Anterior cingulate cortex (tissue), 58 donors: ENCODE measurements at regions not wholly inside any gene's neighbourhood (a gene's known extent, or its start where the extent isn't known, plus 50 kb on each side); places are given as distances from the start of the nearest gene placed in this dataset.
"Not testable (repeated sequence)": the region's sequence is repeated elsewhere in the genome, so short reads cannot be mapped to it uniquely, and the experiment has no call there.

ENCODE experiments used
- DNase-seq, 58 donors: peaks; one replicate each; lab custom pipeline; 2025; lab: John Stamatoyannopoulos, UW

- not testable (repeated sequence) for DNase-seq
Measured at GRCh38 chr1:234792221-234792864, 182.4 kb upstream of the IRF2BP2 start.

GRCh38 chr1:234791615-234792014 lies 181.6 kb upstream of the IRF2BP2 start:
- not testable (repeated sequence) for DNase-seq

DNA sequence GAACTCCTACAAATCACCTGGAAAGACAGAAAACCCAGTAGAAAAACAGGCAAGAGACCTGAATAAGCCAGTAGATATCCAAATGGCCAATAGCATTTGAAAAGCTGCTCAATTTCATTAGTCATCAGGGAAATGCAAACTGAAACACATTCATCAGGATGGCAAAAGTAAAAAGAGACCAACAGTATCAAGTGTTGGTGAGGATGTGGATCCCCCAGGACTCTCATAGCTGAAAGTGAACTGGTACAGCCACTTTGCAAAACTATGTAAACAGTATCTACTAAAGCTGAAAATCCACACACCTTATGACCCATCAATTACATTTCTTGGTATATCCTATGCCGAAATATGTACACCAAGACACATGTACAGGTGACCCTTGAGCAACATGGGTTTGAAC lies 180.4 kb upstream of the IRF2BP2 start:
- DNase-seq, result not testable (repeated sequence)

- DNase-seq, result not testable (repeated sequence)
Measured at GRCh38 chr1:234787011-234787584, 177.1 kb upstream of the IRF2BP2 start.

DNA sequence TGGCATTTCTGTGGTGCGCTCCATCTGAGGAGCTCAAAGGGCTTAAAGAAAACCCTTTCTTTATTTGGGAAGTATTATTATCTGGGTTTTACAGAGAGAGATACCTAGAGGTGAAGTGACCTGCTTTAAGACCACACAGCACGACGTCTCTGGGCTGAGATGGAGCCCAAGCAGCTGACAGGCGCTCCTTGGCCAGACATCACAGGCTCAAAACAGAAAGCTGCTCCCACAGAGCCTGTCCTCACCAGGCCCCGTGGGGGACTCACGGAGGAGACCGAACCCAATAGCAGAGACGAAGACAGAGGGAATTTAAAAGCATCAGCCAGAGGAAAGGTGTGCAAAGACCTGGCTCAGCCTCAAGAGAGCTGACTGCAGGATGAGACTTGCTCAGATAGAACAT lies 175.9 kb upstream of the IRF2BP2 start:
- not testable (repeated sequence) for DNase-seq

DNA sequence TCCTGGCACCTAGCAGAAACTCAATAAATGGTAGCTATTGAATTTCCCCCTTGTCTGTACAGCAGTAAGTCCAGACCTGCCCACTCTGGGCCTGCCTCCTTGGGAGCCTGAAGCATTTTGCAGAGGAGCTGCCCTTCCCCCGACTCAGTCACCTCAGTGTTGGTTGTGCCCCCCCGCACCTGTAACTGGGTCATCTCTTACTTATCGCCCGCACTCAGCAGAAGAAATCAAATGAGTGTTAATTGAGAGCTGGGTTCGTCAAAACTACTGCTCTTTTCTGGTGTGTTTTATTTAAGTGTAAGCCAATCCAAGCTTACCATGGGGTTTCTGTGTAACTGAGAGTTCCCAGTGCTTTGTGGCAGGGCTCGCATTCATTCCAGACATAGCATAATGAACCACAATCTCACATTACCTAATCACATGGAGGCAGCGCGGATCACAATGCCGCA lies 175.5 kb upstream of the IRF2BP2 start:
- DNase-seq, result not testable (repeated sequence)

GRCh38 chr1:234784108-234784507 lies 174.1 kb upstream of the IRF2BP2 start:
- DNase-seq, result not testable (repeated sequence)

- DNase-seq, result peak in 4 of 58 donors; percentile 23 to 58 (median 34)
Measured at GRCh38 chr1:234782791-234783190, 172.8 kb upstream of the IRF2BP2 start.

DNA sequence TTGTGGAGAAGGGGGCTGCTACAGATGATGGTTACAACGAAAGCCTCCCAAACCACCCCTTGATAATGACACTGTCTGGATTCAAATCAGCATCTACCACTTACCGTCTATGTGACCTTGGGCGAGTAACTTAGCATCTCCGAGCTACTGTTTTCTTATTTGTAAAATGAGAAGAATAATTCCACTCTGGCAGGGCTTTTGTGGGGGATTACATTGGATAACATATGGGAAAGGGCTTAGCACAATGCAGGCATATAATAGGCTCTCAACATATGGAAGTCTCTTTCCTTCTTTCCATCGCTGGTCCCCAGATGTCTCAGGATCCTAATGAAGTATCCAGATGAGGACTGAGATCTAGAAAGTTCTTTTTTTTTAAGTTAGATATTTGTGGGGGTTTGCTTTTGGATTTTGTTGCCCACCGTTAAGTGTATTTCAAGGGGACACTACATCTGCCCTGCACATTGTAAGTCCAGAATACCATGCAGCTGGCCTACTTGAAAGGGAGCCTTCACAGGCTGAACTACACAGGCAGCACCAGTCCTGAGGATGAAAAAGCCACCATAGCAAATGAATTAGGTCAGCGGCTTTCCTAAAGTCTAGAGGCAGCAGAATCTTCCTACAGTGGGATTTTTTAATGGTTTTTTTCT lies 172.2 kb upstream of the IRF2BP2 start:
- DNase-seq, result peak in 1 of 58 donors; percentile 58

DNA sequence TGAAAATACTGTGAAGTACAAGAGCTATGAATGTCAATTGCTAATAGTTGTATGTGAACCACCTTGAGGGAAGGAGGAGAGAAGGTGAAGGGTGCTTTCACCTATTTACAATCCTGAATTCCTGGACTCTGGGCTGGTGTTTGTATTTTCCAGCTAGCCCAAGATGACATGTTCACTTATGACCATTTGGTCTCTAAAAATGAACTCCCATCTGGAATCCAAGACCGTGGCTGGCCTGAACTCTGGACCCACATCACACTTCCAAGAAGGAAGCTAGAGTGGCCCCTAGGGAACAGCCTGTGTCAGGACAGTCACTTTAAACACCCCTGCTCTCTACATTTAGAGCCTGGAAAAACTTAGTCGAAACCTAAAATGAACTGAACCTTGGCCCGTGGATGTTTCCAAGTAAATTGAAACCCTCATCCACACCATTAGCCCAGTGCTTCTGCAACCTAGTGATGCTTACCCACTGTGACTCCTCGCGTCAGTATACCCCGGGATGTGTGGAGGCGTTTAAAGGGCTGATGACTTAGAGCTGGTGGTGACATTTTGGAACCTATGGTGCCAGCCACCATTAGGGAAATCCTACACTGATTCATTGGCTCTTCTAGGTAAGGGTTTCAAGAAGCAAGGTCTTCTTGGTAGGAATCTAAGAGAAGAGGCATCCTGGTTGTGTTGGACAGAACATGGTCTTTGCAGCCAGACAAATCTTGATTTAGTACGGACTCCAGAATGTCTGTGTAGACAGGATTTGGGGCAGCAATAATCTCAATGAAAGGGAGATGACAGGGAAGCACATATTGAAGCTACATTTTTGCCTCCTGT lies 171.5 kb upstream of the IRF2BP2 start:
- DNase-seq, result no peak

DNA sequence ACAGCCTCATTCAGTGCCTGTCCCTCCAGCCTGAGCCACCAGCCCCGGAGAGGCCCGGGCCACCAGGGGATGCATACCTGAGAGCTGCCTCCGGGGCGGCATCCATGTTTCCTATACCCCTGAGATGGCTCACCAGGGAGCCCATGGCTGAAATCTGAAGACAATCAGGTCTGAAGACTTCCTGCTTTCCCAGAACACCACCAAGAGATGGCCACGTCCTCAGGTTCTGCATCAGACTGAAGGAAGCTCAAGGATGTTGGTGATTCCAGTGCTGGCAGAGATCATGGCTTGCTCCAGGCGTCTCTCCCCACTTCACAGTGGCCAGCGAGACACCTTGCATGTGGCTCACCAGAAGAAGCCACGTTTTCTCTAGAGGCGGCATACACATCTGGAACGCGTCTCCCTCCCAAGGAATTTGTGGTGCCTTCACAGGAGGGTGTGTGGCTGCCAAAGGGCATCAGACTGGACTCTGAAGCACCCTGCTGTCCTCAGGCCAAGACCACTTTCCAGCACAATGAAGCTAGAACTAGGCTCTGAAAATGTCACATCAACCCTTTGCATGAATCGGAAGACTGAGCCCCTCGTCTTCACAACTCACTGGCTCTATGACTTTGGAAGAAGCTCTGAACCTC lies 170.7 kb upstream of the IRF2BP2 start:
- DNase-seq, result peak in 1 of 58 donors; percentile 24

- DNase-seq, result no peak
Measured at GRCh38 chr1:234780112-234780511, 170.1 kb upstream of the IRF2BP2 start.

DNA sequence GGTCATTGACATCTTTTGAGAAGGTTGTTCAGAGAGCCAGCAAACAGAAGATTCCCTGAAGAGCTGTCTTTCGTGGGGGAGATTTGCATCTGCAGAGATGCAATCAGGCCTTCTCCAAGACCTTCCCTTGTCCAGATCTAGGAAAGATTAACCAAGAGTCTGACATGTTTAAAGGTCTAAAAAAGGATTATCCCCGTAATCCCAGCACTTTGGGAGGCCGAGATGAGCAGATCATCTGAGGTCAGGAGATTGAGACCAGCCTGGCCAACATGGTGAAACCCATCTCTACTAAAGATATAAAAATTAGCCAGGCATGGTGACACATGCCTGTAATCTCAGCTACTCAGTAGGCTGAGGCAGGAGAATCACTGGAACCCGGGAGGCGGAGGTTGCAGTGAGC lies 169.6 kb upstream of the IRF2BP2 start:
- DNase-seq, result not testable (repeated sequence)

GRCh38 chr1:234779160-234779538 lies 169.2 kb upstream of the IRF2BP2 start:
- no peak for DNase-seq

- peak in 1 of 58 donors; percentile 28 for DNase-seq
Measured at GRCh38 chr1:234778221-234779159, 168.5 kb upstream of the IRF2BP2 start.

- no peak for DNase-seq
Measured at GRCh38 chr1:234777856-234778220, 167.9 kb upstream of the IRF2BP2 start.

- DNase-seq, result no peak
Measured at GRCh38 chr1:234776876-234777855, 167.2 kb upstream of the IRF2BP2 start.

DNA sequence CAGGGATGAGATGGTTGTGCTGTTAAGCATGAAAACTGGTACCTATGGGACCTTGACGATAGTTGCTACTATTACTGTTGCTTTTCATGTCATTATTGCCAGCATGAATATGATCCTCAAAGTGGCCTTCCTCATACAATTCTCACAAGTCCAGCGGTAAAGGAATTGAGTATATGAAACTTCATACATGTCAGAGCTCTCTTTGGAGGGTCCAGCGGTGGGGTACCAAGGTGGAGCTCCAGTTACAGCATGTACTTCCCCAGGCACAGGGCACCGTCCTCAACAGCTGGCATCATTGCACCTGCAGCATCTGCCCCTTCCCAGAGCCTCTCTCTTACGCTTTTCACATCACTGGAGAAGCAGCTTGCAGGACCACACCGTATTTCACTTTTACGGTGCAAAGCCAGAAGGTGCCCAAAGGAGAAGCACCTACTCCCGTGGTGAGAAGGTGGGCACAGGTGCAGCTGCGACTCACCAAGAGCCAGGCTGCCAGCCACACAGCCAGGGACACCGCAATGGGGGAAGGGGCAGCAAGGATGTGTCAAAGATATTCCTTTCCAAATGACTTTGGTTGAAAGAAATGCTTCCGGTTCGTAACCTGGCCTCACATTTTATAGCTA lies 166.4 kb upstream of the IRF2BP2 start:
- no peak for DNase-seq
